ENCODE measurements at regions not wholly inside any gene's neighbourhood (a gene's known extent, or its start where the extent isn't known, plus 50 kb on each side); places are given as distances from the start of the nearest gene placed in this dataset.

DNA sequence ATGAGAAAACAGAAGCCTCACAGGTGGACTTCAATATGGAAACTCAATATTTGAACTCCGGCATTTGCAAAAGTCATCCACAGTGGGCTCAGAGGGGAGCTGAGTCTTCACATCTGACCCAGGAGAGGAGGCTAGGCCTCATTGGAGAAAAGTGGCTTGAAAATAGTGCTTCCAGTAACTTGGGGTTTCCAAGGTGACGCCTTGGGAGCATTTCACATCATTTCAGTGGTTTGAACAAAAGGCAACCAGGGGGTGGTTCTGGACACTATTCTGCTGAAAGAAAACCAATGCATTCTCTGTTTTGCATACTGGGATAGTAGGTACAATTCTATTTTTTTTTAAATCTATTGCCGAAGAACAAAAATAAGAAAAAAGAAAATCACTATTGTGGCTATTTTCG, 599.2 kb upstream of the POM121L12 start:
- no peak for DNase-seq (ENCODE audit: extremely low spot score)
- ChIA-PET POLR2A (no interaction called here), CTCF (no interaction called here)
- TF ChIP-seq, protein P1, sequence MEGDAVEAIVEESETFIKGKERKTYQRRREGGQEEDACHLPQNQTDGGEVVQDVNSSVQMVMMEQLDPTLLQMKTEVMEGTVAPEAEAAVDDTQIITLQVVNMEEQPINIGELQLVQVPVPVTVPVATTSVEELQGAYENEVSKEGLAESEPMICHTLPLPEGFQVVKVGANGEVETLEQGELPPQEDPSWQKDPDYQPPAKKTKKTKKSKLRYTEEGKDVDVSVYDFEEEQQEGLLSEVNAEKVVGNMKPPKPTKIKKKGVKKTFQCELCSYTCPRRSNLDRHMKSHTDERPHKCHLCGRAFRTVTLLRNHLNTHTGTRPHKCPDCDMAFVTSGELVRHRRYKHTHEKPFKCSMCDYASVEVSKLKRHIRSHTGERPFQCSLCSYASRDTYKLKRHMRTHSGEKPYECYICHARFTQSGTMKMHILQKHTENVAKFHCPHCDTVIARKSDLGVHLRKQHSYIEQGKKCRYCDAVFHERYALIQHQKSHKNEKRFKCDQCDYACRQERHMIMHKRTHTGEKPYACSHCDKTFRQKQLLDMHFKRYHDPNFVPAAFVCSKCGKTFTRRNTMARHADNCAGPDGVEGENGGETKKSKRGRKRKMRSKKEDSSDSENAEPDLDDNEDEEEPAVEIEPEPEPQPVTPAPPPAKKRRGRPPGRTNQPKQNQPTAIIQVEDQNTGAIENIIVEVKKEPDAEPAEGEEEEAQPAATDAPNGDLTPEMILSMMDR (IDR thresholded peaks at IDR 0.05; ENCODE audit: control extremely low read depth, extremely low read depth, low read depth, missing control alignments), result no peak

DNA sequence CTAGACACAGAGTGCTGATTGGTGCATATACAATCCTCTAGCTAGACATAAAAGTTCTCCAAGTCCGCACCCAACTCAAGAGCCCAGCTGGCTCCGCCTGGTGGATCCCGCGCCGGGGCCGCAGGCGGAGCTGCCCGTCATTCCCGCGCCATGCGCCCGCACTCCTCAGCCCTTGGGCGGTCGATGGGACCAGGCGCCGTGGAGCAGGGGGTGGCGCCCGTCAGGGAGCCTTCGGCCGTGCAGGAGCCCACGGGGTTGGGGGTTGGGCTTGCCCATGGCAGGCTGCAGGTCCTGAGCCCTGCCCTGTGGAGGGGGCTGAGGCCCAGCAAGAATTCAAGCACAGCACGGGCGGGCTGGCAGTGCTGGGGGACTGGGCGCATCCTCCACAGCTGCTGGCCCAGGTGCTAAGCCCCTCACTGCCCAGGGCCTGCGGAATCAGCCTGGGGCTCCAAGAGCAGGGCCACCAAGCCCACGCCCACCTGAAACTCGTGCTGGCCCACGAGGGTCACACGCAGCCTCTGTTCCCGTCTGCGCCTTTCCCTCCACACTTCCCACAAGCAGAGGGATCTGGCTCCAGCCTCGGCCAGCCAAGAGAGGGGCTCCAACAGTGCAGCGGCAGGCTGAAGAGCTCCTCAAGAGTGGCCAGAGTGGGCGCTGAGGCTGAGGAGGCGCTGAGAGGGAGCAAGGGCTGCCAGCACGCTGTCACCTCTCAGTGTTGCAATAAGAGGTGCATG, 604.2 kb upstream of the POM121L12 start:
- no peak for DNase-seq (ENCODE audit: extremely low spot score)
- ChIA-PET CTCF (interaction anchor here (1.0 kb wide), 1 partner anchor 54 kb away, joined by 3 read pairs; no protein-coding TSS in a partner anchor), POLR2A (no interaction called here)
- TF ChIP-seq, protein P1 (IDR thresholded peaks at IDR 0.05; ENCODE audit: control extremely low read depth, extremely low read depth, low read depth, missing control alignments), result no peak

DNA sequence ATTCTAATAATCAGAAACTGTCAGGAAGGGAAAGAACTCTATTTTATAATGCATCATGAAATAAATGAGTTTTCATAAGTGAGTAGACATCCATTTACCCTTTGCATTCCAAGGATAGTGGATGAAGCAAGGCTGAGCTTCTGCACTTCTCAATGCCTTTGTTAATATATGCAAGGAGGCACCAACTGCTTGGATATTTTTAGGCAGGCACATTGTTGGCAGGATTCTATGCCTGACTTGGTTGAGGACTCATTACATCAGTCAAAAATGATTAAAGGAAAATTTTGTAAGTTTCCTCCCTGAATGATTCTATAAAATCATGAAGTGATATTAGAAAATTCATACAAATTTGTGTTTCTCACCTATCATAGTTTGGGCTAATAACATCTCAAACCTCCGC, 612.2 kb upstream of the POM121L12 start:
- CTCF ChIA-PET, result no interaction called here
- POLR2A ChIA-PET, result no interaction called here
- TF ChIP-seq, protein P1 (IDR thresholded peaks at IDR 0.05; ENCODE audit: control extremely low read depth, extremely low read depth, low read depth, missing control alignments), result no peak
- no peak for DNase-seq (ENCODE audit: extremely low spot score)

DNA sequence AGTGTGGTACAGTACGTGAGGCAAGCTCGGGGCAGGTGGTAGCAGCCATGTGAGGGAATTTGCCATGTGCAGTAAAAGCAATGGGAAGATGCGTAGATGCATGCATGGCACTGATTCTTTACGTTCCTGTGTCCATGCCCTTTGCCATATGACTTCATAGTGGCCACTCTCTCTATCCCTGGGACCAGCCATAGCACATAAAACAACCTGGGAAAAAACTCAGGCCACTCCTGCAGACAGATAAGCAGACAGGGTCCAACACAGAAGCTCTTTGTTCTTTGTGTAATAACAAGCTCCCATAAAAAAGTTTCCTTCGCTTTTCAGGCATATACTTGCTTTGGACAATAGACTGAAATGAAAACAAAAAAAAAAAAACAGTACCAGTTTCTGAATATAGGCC, 622.4 kb upstream of the POM121L12 start:
- CTCF ChIA-PET, result interaction anchor here (1.0 kb wide), 1 partner anchor 20 kb away, joined by 3 read pairs; no protein-coding TSS in a partner anchor
- no peak for DNase-seq (ENCODE audit: extremely low spot score)
- POLR2A ChIA-PET, result no interaction called here
- TF ChIP-seq, protein P1 (IDR thresholded peaks at IDR 0.05; ENCODE audit: control extremely low read depth, extremely low read depth, low read depth, missing control alignments), result no peak

DNA sequence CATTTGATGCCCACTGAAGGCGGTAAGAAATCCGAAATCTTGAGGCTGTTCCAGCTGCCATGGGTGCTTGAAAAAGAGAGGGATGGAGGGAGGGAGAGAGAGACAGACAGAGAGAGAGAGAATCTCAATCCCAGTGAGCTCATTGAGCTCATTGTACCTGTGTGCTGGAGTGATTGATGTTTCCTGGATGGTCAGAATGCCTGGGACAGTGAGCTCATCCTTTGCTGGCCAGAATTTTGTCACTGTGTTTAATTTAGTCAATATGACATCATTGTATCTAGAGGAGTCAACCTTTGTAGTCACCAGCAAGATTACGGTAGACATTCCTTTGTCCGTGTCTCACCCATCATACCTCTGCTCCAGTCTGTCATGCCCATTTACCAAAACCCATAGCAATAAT, 625.4 kb upstream of the POM121L12 start:
- TF ChIP-seq, protein P1 (IDR thresholded peaks at IDR 0.05; ENCODE audit: control extremely low read depth, extremely low read depth, low read depth, missing control alignments), result no peak
- DNase-seq (ENCODE audit: extremely low spot score), result no peak
- POLR2A ChIA-PET, result no interaction called here
- CTCF ChIA-PET, result interaction anchor here (0.9 kb wide), 1 partner anchor 9 kb away, joined by 3 read pairs; no protein-coding TSS in a partner anchor

DNA sequence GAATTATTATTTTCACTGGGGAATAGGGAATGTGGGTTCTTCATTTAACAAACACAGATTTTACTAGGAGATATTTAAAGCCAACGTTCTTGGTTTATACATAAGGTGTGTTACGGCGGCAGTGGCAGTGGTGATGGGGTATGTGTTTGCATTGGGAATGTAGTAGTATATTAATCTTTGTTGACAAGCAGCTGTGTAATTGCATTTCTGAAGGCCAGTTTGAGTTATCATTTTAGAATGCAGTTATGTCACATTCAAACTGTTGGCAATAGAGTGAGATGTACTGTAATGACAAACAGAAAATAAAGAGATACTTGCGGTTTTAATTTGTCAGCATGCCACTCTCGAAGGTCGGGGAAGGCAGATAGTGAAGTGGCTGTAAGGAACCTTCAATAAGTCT, 628.6 kb upstream of the POM121L12 start:
- CTCF ChIA-PET, result no interaction called here
- POLR2A ChIA-PET, result no interaction called here
- DNase-seq (ENCODE audit: extremely low spot score), result no peak
- TF ChIP-seq, protein P1 (IDR thresholded peaks at IDR 0.05; ENCODE audit: control extremely low read depth, extremely low read depth, low read depth, missing control alignments), result no peak
